ENCODE measurements at regions not wholly inside any gene's neighbourhood (a gene's known extent, or its start where the extent isn't known, plus 50 kb on each side); places are given as distances from the start of the nearest gene placed in this dataset.

DNA sequence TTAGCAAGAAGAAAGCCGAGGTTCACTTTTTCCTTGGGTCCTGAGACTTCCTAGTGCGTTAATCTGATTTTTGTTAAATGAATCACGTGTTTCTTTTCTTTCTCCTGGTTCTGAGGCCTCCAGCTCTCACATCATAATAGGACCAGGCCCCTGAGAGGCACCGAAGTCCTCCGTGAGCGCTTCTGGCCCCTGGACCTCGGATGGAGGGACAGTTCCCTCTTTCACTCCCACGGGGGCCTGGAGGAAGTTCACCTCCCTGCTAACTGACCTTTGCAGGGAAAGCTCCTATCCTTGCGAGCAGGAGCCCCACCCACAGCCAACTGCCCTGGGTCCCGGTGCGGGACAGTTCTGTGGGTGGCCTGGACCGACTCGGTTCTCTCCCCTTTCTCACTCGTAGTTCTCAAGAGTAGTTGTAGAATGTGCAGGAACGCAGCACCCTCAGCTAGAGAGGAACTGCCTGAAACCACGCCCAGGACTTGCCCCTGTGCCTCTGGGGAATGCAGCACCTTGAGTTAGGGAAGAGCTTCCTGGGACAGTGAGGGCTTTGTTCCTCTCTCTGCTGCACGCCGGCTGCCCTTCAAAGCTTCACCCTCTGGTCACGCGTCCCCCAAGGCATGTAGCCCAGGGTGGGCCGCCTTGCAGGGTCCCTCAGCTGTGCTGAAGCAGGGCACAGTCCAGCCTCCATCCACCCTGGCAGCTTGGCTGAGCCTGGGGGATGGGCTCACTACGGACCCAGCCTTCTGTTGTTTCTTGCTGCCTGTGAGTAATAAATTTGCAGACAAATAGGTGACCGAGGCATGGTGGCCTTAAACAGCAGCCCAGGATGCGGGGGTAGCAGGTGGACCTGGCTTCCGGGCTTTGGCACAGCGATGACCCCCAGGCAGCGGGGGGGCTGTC, 264.6 kb downstream of the ADGRD1 start:
- intact Hi-C loops (cut with micrococcal nuclease; ENCODE audit: unreplicated experiment) = no loop called here
- no TSS peak for BruUV-seq (replicated peaks)
- TF ChIP-seq, protein P1, sequence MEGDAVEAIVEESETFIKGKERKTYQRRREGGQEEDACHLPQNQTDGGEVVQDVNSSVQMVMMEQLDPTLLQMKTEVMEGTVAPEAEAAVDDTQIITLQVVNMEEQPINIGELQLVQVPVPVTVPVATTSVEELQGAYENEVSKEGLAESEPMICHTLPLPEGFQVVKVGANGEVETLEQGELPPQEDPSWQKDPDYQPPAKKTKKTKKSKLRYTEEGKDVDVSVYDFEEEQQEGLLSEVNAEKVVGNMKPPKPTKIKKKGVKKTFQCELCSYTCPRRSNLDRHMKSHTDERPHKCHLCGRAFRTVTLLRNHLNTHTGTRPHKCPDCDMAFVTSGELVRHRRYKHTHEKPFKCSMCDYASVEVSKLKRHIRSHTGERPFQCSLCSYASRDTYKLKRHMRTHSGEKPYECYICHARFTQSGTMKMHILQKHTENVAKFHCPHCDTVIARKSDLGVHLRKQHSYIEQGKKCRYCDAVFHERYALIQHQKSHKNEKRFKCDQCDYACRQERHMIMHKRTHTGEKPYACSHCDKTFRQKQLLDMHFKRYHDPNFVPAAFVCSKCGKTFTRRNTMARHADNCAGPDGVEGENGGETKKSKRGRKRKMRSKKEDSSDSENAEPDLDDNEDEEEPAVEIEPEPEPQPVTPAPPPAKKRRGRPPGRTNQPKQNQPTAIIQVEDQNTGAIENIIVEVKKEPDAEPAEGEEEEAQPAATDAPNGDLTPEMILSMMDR (conservative IDR thresholded peaks at IDR 0.05; ENCODE audit: low read depth, low read length) = no peak
- no peak for TF ChIP-seq EZH2 (IDR thresholded peaks at IDR 0.05; ENCODE audit: borderline replicate concordance, low read depth, low read length, poor library complexity, severe bottlenecking)
- no peaks in the 10 kb centered on the region for H3K9me3 ChIP-seq (ENCODE audit: low read depth, low read length, poor library complexity, severe bottlenecking)
- H3K27me3 ChIP-seq (replicated peaks; ENCODE audit: insufficient read depth, low read depth, low read length, poor library complexity) = peaks cover 15% of the 10 kb centered on the region
- H3K4me3 ChIP-seq (ENCODE audit: low read depth, low read length, poor library complexity, severe bottlenecking) = no peak overlapping the region
- H3K27ac ChIP-seq (ENCODE audit: low read depth, low read length, poor library complexity, severe bottlenecking) = no peak overlapping the region
- CTCF ChIA-PET = no interaction called here
- POLR2A ChIA-PET (ENCODE audit: low non-redundant PET) = no interaction called here
- DNase-seq (ENCODE audit: low spot score) = no peak
- H3K36me3 ChIP-seq (ENCODE audit: insufficient read depth, low read length, poor library complexity, severe bottlenecking) = no peaks in the 10 kb centered on the region
- H3K4me1 ChIP-seq (ENCODE audit: insufficient read depth, low read length, poor library complexity, severe bottlenecking) = peaks cover 21% of the 10 kb centered on the region

DNA sequence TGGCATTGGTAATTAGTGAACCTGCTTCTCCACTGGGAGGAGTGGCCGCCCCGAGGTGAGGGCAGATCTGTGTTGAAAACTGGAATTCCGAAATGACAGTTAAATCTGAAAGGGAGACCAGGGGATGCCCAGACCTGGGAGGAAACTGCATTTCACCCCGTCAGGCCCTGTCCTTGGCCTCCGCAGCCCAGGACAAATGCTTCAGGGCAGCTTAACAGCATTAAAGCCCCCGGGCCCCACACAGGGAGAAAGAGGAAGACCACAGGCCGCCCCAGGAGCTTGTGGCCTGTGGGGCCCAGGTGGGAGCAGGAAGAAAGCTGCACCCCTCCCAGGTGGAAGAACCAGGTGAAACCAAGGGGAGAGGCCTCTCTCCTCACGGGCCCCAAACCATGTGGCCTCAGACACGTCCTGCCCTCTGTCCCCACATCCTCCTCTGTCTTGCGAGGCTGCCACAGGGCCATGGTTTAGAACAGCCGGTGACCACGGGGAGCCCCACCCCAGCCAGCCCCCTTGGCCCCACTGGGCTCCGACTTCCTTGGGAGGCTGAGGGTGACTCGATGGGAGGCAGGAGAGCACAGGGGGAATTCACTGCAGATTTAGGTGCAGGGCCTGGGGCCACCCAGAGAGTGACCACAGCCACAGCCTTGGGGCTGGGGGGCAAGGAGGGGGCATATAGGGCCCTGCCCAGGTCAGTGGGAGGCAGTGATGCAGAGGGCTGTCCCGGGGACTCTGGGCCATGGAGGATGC, 265.4 kb downstream of the ADGRD1 start:
- Histone ChIP-seq H3K36me3 (ENCODE audit: insufficient read depth, low read length, poor library complexity, severe bottlenecking) (no peaks in the 10 kb centered on the region), H3K27ac (ENCODE audit: low read depth, low read length, poor library complexity, severe bottlenecking) (no peak overlapping the region), H3K4me1 (ENCODE audit: insufficient read depth, low read length, poor library complexity, severe bottlenecking) (peaks cover 21% of the 10 kb centered on the region), H3K27me3 (replicated peaks; ENCODE audit: insufficient read depth, low read depth, low read length, poor library complexity) (peaks cover 15% of the 10 kb centered on the region), H3K9me3 (ENCODE audit: low read depth, low read length, poor library complexity, severe bottlenecking) (no peaks in the 10 kb centered on the region), H3K4me3 (ENCODE audit: low read depth, low read length, poor library complexity, severe bottlenecking) (no peak overlapping the region)
- ChIA-PET POLR2A (ENCODE audit: low non-redundant PET) (no interaction called here), CTCF (no interaction called here)
- TF ChIP-seq EZH2 (IDR thresholded peaks at IDR 0.05; ENCODE audit: borderline replicate concordance, low read depth, low read length, poor library complexity, severe bottlenecking) = no peak
- TF ChIP-seq, protein P1 (conservative IDR thresholded peaks at IDR 0.05; ENCODE audit: low read depth, low read length) = no peak
- BruUV-seq (replicated peaks) = no TSS peak
- intact Hi-C loops (cut with micrococcal nuclease; ENCODE audit: unreplicated experiment) = no loop called here
- DNase-seq (ENCODE audit: low spot score) = no peak

DNA sequence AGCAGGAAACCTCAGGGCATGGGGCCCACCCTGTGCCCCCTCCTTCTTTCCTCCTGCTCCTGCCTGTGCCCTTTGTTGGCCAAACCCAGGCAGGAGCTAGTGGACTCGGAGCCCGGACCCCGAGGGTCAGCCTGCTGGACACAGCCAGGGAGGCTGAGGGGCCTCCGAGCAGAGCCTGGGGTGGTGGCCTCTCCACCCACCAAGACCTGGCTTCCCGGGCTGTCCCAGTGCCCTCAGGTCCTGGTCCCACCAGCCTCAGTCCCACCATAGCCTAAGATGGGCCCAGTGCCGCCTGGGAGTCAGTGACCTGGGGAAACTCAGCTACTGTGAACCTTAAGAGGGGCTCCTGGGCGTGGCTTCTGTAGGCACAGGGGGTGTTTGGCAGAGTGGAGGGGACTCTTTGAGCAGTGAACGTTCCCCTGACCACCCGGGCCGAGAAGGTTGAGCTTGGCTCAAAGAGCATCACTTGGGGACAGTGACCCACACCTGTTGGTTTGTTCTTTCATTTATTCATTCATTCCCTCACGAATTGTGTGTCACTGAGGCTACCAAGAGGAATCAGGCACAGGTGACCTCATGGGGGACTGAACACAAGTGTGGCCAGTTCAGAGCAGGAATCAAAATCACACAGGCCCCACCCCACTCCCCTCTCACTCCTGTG, 266.1 kb downstream of the ADGRD1 start:
- TF ChIP-seq EZH2 (IDR thresholded peaks at IDR 0.05; ENCODE audit: borderline replicate concordance, low read depth, low read length, poor library complexity, severe bottlenecking) = no peak
- TF ChIP-seq, protein P1 (conservative IDR thresholded peaks at IDR 0.05; ENCODE audit: low read depth, low read length) = no peak
- CTCF ChIA-PET = no interaction called here
- no TSS peak for BruUV-seq (replicated peaks)
- DNase-seq (ENCODE audit: low spot score) = no peak
- Histone ChIP-seq H3K4me1 (ENCODE audit: insufficient read depth, low read length, poor library complexity, severe bottlenecking) (peaks cover 21% of the 10 kb centered on the region), H3K36me3 (ENCODE audit: insufficient read depth, low read length, poor library complexity, severe bottlenecking) (no peaks in the 10 kb centered on the region), H3K9me3 (ENCODE audit: low read depth, low read length, poor library complexity, severe bottlenecking) (no peaks in the 10 kb centered on the region), H3K4me3 (ENCODE audit: low read depth, low read length, poor library complexity, severe bottlenecking) (no peak overlapping the region), H3K27ac (ENCODE audit: low read depth, low read length, poor library complexity, severe bottlenecking) (no peak overlapping the region), H3K27me3 (replicated peaks; ENCODE audit: insufficient read depth, low read depth, low read length, poor library complexity) (peaks cover 15% of the 10 kb centered on the region)
- POLR2A ChIA-PET (ENCODE audit: low non-redundant PET) = no interaction called here
- intact Hi-C loops (cut with micrococcal nuclease; ENCODE audit: unreplicated experiment) = no loop called here
